ENCODE measurements at regions not wholly inside any gene's neighbourhood (a gene's known extent, or its start where the extent isn't known, plus 50 kb on each side); places are given as distances from the start of the nearest gene placed in this dataset.
"Not testable (repeated sequence)": the region's sequence is repeated elsewhere in the genome, so short reads cannot be mapped to it uniquely, and the experiment has no call there.

DNA sequence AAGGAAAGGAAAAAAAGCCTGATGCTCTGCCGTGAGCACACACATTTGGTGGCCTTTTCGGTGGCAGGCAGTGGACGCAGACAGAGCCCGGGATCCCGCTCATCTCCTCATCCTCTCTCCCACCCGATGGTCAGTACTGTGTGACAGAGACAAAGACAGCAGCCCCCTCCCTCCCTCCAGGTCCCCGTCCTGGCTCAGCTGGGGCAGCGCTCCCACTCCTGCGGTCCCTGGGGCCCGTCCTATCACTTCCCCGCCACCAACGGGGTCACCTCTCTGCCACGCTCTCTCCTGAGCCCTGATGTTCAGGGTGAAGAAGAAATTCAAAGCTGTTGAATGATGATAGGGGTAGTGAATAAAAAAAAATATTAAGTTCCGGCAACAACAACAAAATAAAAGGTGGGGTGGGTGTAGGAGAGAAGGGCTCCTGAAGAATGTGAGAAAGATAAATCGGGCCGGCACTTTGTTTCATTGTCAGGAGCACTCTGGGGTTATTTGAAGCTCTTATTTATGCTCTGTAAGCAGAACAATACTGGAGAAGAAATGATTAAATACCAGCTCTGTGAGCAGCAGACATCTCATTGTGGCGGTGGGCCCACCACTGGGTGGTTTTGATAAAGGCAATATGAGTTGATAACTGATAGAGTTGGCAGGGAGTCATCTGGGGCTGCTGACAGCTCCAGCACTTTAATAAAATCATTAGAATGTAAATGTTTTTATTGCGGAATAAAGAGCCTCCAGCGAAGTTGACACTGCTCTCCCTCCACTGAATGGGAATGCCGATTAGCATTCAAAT is 417.7 kb downstream of the IRX1 start:
- no peak for DNase-seq (ENCODE audit: extremely low read depth, low read depth, low spot score)

- DNase-seq (ENCODE audit: extremely low read depth, low read depth, low spot score): no peak
These were observed 420.1 kb downstream of the IRX1 start for GRCh38 chr5:4015709-4016108.

DNA sequence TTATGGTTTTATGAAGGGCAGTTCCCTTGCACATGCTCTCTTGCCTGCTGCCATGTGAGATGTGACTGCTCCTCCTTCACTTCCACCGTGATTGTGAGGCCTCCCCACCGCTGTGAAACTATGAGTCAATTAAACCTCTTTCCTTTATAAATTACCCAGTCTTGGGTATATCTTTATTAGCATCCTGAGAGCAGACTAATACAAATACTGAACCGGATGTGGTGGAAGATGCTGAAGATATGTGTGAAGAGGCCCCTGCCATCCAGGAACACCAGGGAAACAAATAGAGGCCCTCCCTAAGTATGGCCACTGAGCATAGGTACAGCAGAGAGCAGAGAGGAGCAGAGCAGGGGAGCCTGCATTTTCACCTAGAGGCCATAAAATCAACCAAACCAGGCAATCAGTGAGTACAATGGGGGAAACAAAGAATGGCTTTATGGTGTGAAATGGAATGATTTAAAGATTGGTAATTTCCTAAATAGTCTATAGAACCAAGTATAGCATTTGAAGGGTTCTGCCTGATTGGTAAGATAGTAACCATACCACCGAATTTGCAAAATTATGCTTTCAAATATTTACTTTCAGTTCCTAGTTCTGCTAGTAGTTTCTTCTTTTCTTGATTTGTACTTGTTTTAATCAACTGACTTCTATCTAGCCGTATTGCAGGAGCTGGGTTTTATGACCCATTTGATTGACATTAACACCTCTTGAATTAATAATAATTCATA is 421.6 kb downstream of the IRX1 start:
- no peak for DNase-seq (ENCODE audit: extremely low read depth, low read depth, low spot score)

DNA sequence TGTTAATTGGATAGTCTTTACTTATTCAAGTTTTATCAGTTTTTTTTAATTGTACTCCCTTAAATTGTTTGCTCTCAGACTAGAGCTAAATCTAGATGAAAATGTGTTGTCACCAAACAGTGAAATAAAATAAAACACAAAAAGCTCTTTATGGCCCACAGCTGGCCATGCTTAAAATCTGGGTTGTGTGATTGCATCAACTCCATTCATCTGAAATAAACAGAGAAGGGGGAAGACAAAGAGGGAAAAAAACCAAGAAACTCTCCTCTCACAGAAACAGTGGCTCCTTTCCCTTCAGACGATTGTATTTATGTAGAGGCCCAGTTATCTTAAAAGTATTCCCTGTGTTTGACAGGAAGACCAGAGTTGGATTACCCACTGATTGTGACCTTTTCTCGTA is 422.4 kb downstream of the IRX1 start:
- no peak for DNase-seq (ENCODE audit: extremely low read depth, low read depth, low spot score)

- no peak for DNase-seq (ENCODE audit: extremely low read depth, low read depth, low spot score)
These were observed 423.6 kb downstream of the IRX1 start for GRCh38 chr5:4019009-4019769.

GRCh38 chr5:4019841-4020240 is 424.2 kb downstream of the IRX1 start:
- no peak for DNase-seq (ENCODE audit: extremely low read depth, low read depth, low spot score)

DNA sequence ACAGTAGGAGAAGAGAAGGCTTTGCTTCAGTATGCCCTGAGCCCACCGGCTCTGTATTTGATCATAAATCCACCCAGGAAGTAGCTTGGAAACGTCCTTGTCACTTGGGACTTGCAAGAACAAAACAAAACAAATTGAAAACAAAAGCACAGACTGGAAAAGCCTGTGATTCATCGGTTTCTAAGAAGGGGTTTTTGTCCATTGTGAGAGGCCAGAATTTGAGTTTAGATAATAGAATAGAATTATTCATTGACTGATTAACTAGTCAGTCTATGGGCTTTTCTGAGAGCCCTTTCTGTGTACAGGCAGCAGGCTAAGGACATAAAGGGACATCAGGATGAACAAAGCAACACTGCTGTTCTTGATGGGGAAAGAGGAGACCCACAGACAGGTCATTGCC is 424.8 kb downstream of the IRX1 start:
- DNase-seq (ENCODE audit: extremely low read depth, low read depth, low spot score): no peak

DNA sequence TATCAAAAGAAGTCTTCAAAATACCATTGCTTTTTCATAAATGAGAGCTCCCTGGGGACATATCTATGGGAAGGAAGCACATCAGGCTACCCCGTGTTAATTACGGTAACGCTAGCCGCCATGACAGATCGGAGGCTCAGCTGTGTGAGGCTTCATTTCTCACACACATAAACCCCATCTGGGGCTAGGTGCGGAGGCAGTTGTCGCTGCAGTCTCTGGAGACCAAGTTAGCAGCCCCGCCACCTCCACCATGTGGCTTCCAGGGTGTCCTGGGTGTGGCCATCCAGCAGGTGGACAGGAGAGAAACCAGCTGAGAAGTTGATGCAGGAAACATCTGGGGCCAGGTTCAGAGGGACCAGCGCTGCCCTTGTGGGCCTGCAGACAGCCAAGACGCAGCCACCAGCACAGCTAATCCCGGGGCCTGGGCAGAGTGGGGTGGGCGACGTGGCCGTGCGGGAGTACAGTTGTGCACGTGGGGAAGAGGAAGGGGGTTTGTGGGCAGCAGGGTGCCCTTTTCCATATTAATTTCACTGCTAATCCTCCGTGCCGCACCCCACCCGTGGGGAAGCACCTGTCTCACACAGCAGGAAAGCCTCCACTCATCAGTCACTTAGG is 426.5 kb downstream of the IRX1 start:
- DNase-seq (ENCODE audit: extremely low read depth, low read depth, low spot score): no peak

GRCh38 chr5:4023091-4023752 is 427.6 kb downstream of the IRX1 start:
- no peak for DNase-seq (ENCODE audit: extremely low read depth, low read depth, low spot score)

GRCh38 chr5:4023753-4024335 is 428.2 kb downstream of the IRX1 start:
- DNase-seq (ENCODE audit: extremely low read depth, low read depth, low spot score): no peak

- DNase-seq (ENCODE audit: extremely low read depth, low read depth, low spot score): no peak
These were observed 431.6 kb downstream of the IRX1 start for GRCh38 chr5:4027088-4027734.

- DNase-seq (ENCODE audit: extremely low read depth, low read depth, low spot score): no peak
These were observed 432.8 kb downstream of the IRX1 start for GRCh38 chr5:4028384-4028783.

DNA sequence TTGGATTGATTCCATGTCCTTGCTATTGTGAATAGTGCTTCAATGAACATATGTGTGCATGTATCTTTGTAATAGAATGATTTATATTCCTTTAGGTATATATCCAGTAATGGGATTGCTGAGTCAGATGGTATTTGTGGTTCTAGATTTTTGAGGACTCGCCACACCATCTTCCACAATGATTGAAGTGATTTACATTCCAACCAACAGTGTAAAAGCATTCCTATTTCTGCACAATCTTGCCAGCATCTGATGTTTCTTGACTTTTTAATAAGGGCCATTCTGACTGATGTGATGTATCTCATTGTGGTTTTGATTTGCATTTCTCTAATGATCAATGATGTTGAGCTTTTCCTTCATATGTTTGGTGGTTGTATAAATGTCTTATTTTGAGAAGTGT is 437.9 kb downstream of the IRX1 start:
- DNase-seq (ENCODE audit: extremely low read depth, low read depth, low spot score): not testable (repeated sequence)

DNA sequence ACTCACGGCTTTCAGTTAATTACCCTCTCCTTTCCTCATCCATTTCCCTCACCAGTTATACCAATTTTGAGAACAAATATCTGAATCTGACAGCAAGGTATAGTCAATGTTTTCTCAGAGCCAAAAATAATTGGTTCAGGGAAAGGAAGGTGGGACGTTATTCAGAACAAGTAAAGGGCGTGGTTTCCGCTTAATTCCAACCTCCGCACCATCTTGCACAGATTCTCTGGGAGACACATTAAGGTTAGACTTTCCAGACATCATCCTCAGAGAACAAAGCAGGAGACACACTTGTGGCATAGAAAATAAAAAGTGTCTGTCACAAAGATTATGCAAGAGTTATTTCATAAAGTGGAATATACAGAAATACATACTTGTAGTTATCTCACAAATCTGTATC is 441.2 kb downstream of the IRX1 start:
- DNase-seq (ENCODE audit: extremely low read depth, low read depth, low spot score): no peak

DNA sequence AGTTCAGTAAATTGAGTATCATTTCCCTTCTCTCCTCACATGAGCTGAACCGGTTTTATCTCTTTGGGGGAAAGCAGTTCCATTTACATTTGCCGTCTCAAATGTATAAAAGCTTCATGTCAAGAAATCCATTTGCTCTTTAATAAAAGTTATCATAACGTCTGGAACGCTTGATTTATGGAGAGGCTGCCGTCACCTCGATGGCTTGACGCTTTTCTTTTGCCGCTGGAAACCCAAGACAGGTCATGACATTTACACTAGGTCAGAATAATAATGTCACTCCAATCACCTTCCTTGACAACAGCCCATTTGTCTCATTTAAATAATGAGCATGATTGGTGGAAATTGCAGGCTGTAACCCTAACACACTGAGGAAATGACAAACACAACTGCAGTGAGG is 443.4 kb downstream of the IRX1 start:
- DNase-seq (ENCODE audit: extremely low read depth, low read depth, low spot score): no peak

DNA sequence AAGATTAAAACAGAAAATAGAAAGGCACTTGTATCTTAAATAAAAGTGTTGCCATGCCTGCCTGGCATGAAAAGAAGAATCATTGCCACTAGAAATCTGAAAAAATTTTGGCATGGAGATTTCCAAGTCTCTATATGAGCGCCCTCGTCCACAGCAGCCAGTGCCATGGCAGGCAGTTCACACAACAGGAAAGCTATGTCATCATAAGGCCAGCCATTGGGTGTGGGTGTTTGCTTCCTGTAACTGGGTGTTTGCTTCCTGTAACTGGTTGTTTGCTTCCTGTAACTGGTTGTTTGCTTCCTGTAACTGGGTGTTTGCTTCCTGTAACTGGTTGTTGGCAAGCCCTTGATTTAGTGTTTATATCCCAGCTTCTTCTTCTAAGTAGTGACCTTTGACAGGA is 446.7 kb downstream of the IRX1 start:
- no peak for DNase-seq (ENCODE audit: extremely low read depth, low read depth, low spot score)

DNA sequence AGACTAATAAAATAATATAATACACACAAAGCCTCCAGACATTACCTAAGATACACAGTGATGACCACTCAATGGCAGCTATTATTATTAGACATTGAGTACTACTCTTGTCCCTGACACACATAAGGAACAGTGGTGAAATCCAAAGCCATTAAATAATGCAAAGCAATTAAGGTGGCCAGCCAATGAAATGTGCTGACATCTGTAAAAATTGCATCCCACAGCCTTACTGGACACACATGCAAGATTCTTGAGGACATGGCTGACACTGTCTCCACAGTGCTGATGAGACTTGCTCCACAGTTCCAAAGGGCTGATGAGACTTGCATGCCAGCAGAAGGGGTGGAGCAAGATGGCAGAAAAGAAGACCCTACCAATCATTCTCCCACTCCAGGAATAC is 447.5 kb downstream of the IRX1 start:
- no peak for DNase-seq (ENCODE audit: extremely low read depth, low read depth, low spot score)

DNA sequence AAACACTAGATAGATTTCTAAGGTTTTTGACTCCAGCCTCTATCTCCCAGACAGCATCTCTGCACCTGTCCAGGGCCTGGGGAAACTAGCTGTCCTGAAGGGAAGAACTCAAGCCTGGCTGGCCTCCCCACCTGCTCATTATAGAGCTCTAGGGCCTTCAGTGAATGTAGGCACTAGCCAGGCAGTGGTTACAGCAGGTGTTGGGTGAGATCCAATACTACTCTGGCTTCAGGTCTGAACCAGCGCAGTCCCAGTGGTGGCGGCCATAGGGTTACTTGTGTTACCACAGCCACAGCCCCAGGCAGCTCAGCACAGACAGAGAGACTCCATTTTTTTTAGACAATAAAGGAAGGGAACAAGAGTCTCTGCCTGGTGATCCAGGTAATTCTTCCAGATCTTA is 449.2 kb downstream of the IRX1 start:
- DNase-seq (ENCODE audit: extremely low read depth, low read depth, low spot score): no peak

- no peak for DNase-seq (ENCODE audit: extremely low read depth, low read depth, low spot score)
These were observed 452.8 kb downstream of the IRX1 start for GRCh38 chr5:4048398-4048797.

GRCh38 chr5:4050203-4050602 is 454.6 kb downstream of the IRX1 start:
- DNase-seq (ENCODE audit: extremely low read depth, low read depth, low spot score): no peak
